Spleen (tissue), 11 donors: ENCODE measurements at regions not wholly inside any gene's neighbourhood (a gene's known extent, or its start where the extent isn't known, plus 50 kb on each side); places are given as distances from the start of the nearest gene placed in this dataset.

Experiments used
- DNase-seq: peaks from one replicate; pipeline ENCODE4 v3.0.0-alpha.2; 2020
- H3K27ac ChIP-seq, 8 donors: fragments of 200-600 bp; sonication (generic) in 7 of 8; 1 replicate in 4 of 8; 2 replicates in 4 of 8; pipeline versions ENCODE4 v1.5.0 to v1.8.0; 2016 to 2021; ENCODE audit warnings: inconsistent platforms in 4 of 8, mild to moderate bottlenecking in 4 of 8, moderate library complexity in 1 of 8
- H3K27me3 ChIP-seq, 7 donors: fragments of 200-600 bp; sonication (generic) in 6 of 7; replicated peaks in 1 of 7; 1 replicate in 4 of 7; 2 replicates in 3 of 7; pipeline versions ENCODE4 v1.5.0 to v1.8.0; 2016 to 2021; ENCODE audit warnings: inconsistent platforms in 3 of 7, mild to moderate bottlenecking in 1 of 7
- H3K36me3 ChIP-seq, 6 donors: fragments of 200-600 bp; sonication (generic) in 5 of 6; 1 replicate in 4 of 6; 2 replicates in 2 of 6; pipeline versions ENCODE4 v1.5.0 to v1.8.0; 2016 to 2021; ENCODE audit warnings: inconsistent platforms in 2 of 6
- H3K4me1 ChIP-seq, 6 donors: fragments of 200-600 bp; sonication (generic) in 5 of 6; 1 replicate in 3 of 6; 2 replicates in 3 of 6; pipeline versions ENCODE4 v1.5.0 to v1.8.0; 2016 to 2021; ENCODE audit warnings: inconsistent platforms in 3 of 6
- H3K4me3 ChIP-seq, 8 donors: fragments of 200-600 bp; sonication (generic) in 7 of 8; 1 replicate in 4 of 8; 2 replicates in 4 of 8; pipeline versions ENCODE4 v1.5.0 to v1.8.0; 2016 to 2021; ENCODE audit warnings: inconsistent platforms in 4 of 8, mild to moderate bottlenecking in 4 of 8, moderate library complexity in 2 of 8
- H3K9me3 ChIP-seq, 8 donors: fragments of 200-600 bp; sonication (generic) in 7 of 8; 1 replicate in 4 of 8; 2 replicates in 4 of 8; pipeline versions ENCODE4 v1.5.0 to v1.8.0; 2016 to 2021; ENCODE audit warnings: inconsistent platforms in 4 of 8
- CTCF ChIP-seq, 11 experiments: fragments of 200-600 bp in 7 of 11; fragments of 450-650 bp in 4 of 11; sonication (generic) in 4 of 11; IDR thresholded peaks in 8 of 11; conservative IDR thresholded peaks in 3 of 11; 1 replicate in 7 of 11; 2 replicates in 4 of 11; pipeline versions ENCODE4 v1.4.0 to v1.8.0; 2016 to 2021; ENCODE audit warnings: antibody characterized with exemption in 11 of 11, inconsistent platforms in 4 of 11, mild to moderate bottlenecking in 1 of 11
- POLR2A ChIP-seq, 3 donors: fragments of 450-650 bp; IDR thresholded peaks; one replicate each; pipeline ENCODE4 v1.5.1; 2017; ENCODE audit warnings: antibody characterized with exemption in 3 of 3, mild to moderate bottlenecking in 1 of 3
- POLR2AphosphoS5 ChIP-seq, 3 donors: sonication (generic); formaldehyde crosslinking; IDR thresholded peaks; one replicate each; pipeline ENCODE4 v1.5.1; 2017; ENCODE audit warnings: antibody characterized with exemption in 3 of 3
- WGBS, 5 donors: extraction: QIAGEN DNeasy Blood & Tissue Kit in 3 of 5; methylation state at CpG; one replicate each; pipeline versions ENCODE4 v1.1.5 to v1.1.7; 2013 to 2018; 5-methylcytosine and 5-hydroxymethylcytosine counted together
- intact Hi-C: fragments of 100-400 bp; cut with DNase I; formaldehyde crosslinking; loops from one replicate; pipeline ENCODE4 v1.15.0; 2023; ENCODE audit warnings: low total_unique reads
- donor health status: healthy with polysubstance abuse.
- donor health status: DM: no; HTN: no; CAD: no; lungs with moderate emphysema.
- donor health status: DM: no; HTN: no; CAD: no.
- donor health status: Bipolar disorder and iron deficiency.
- donor health status: healthy.
- donor health status: DM: no; HTN: no; CAD: no.
- donor health status: DM: yes; HTN: yes; CAD: no.

GRCh38 chr19:23515551-23515950, 120.3 kb upstream of the ZNF91 start:
- Histone ChIP-seq H3K36me3 (no peaks in the 10 kb centered on the region), H3K9me3 (peaks cover 0 to 51% (median 18%) of the 10 kb centered on the region in 8 donors), H3K4me1 (no peaks in the 10 kb centered on the region), H3K4me3 (no peak overlapping the region), H3K27me3 (no peaks in the 10 kb centered on the region), H3K27ac (no peak overlapping the region)
- intact Hi-C loops = no loop called here
- TF ChIP-seq POLR2A (IDR thresholded peaks at IDR 0.05) = no peak
- no peak for TF ChIP-seq POLR2AphosphoS5 (IDR thresholded peaks at IDR 0.05)
- no peak for TF ChIP-seq CTCF (IDR thresholded peaks at IDR 0.05 in 8 of 11, conservative IDR thresholded peaks at IDR 0.05 in 3 of 11)
- no peak for DNase-seq
- WGBS, 5 donors = 68 to 92% (median 83%) methylated on average over 1 of the region's 1 CpG

GRCh38 chr19:23512151-23512925, 117.1 kb upstream of the ZNF91 start:
- TF ChIP-seq POLR2A (IDR thresholded peaks at IDR 0.05) (no peak), POLR2AphosphoS5 (IDR thresholded peaks at IDR 0.05) (no peak), CTCF (IDR thresholded peaks at IDR 0.05 in 8 of 11, conservative IDR thresholded peaks at IDR 0.05 in 3 of 11) (no peak)
- Histone ChIP-seq H3K36me3 (no peaks in the 10 kb centered on the region), H3K27ac (no peak overlapping the region), H3K4me3 (no peak overlapping the region), H3K4me1 (no peaks in the 10 kb centered on the region), H3K27me3 (no peaks in the 10 kb centered on the region), H3K9me3 (peaks cover 0 to 77% (median 34%) of the 10 kb centered on the region in 8 donors)
- intact Hi-C loops = no loop called here
- WGBS, 5 donors = 90 to 96% (median 93%) methylated on average over 21 to 24 of the region's 24 CpGs
- DNase-seq = no peak

- no peak for DNase-seq
- Histone ChIP-seq H3K27ac (no peak overlapping the region), H3K27me3 (no peaks in the 10 kb centered on the region), H3K4me3 (no peak overlapping the region), H3K36me3 (no peaks in the 10 kb centered on the region), H3K4me1 (no peaks in the 10 kb centered on the region), H3K9me3 (peaks cover 0 to 67% (median 37%) of the 10 kb centered on the region in 8 donors)
- TF ChIP-seq CTCF (IDR thresholded peaks at IDR 0.05 in 8 of 11, conservative IDR thresholded peaks at IDR 0.05 in 3 of 11) = no peak
- TF ChIP-seq POLR2A (IDR thresholded peaks at IDR 0.05) = no peak
- no peak for TF ChIP-seq POLR2AphosphoS5 (IDR thresholded peaks at IDR 0.05)
- 69 to 78% (median 76%) methylated on average over 3 of the region's 3 CpGs for WGBS, 5 donors
- intact Hi-C loops = no loop called here
These were observed 114.6 kb upstream of the ZNF91 start for GRCh38 chr19:23509686-23510450.

- intact Hi-C loops = no loop called here
- 89 to 94% (median 92%) methylated on average over 7 of the region's 7 CpGs for WGBS, 5 donors
- TF ChIP-seq POLR2A (IDR thresholded peaks at IDR 0.05) = no peak
- TF ChIP-seq CTCF (IDR thresholded peaks at IDR 0.05 in 8 of 11, conservative IDR thresholded peaks at IDR 0.05 in 3 of 11) = no peak
- TF ChIP-seq POLR2AphosphoS5 (IDR thresholded peaks at IDR 0.05) = no peak
These were observed 112.2 kb upstream of the ZNF91 start for GRCh38 chr19:23507446-23507845.

More at GRCh38 chr19:23507446-23507845, 112.2 kb upstream of the ZNF91 start:
- Histone ChIP-seq H3K27ac (no peak overlapping the region), H3K27me3 (no peaks in the 10 kb centered on the region), H3K9me3 (peaks cover 0 to 58% (median 35%) of the 10 kb centered on the region in 8 donors), H3K36me3 (no peaks in the 10 kb centered on the region), H3K4me1 (no peaks in the 10 kb centered on the region), H3K4me3 (no peak overlapping the region)
- DNase-seq = no peak
